ENCODE measurements at regions not wholly inside any gene's neighbourhood (a gene's known extent, or its start where the extent isn't known, plus 50 kb on each side); places are given as distances from the start of the nearest gene placed in this dataset.

DNA sequence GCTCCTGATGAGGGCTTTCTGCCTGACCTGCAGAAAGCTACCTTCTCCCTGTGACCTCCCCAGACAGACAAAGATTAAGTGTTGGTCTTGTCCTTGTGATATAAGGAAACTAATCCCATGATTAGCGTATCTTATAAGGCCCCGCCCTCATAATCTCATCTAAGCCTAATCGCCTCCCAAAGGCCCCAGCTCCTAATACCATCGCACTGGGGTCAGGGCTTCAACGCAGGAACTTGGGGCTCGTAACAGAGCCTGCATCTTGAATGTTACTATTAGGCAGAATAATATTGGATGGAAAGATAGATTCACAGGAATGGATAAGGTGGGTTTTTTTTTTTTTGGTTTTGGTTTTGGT, 78.9 kb downstream of the C16orf95 start:
- H2BK5ac ChIP-seq (ENCODE audit: low read length), result no peak overlapping the region
- H3K36me3 ChIP-seq (replicated peaks in 1 of 2; ENCODE audit: control insufficient read depth in 2 of 2, insufficient read depth in 2 of 2, low read length in 2 of 2), result no peaks in the 10 kb centered on the region
- H3K18ac ChIP-seq (ENCODE audit: low read length), result no peak overlapping the region
- H2BK120ac ChIP-seq (ENCODE audit: low read depth, low read length), result no peak overlapping the region
- H3K79me1 ChIP-seq (ENCODE audit: low read depth, low read length), result no peaks in the 10 kb centered on the region
- H4K91ac ChIP-seq (ENCODE audit: low read depth, low read length, poor library complexity), result no peak overlapping the region
- peaks cover 8 to 17% of the 10 kb centered on the region in 2 donors for H3K4me1 ChIP-seq (ENCODE audit: control insufficient read depth in 2 of 2, insufficient read depth in 1 of 2, low read depth in 1 of 2, low read length in 2 of 2)
- no peak overlapping the region for H4K8ac ChIP-seq (ENCODE audit: low read depth, low read length)
- no peak overlapping the region for H3K4ac ChIP-seq (ENCODE audit: low read length)
- no peak overlapping the region for H2BK15ac ChIP-seq (ENCODE audit: low read length)
- no peak overlapping the region for H2AFZ ChIP-seq (ENCODE audit: low read length)
- H3K27me3 ChIP-seq (ENCODE audit: control insufficient read depth in 3 of 3, insufficient read depth in 3 of 3, low read depth in 1 of 3, low read length in 3 of 3), result no peaks in the 10 kb centered on the region
- no peak overlapping the region for H3K23ac ChIP-seq (ENCODE audit: low read depth, low read length, poor library complexity)
- no peak overlapping the region for H3K4me2 ChIP-seq (ENCODE audit: insufficient read depth, low read length, poor library complexity, severe bottlenecking)
- H3K9me3 ChIP-seq (replicated peaks in 1 of 2; ENCODE audit: control insufficient read depth in 2 of 2, insufficient read depth in 1 of 2, low read depth in 1 of 2, low read length in 2 of 2), result no peaks in the 10 kb centered on the region
- H3K27ac ChIP-seq (replicated peaks; ENCODE audit: low read length), result no peak overlapping the region
- WGBS, 2 donors (ENCODE audit: extremely low coverage in 2 of 2, insufficient read length in 2 of 2, insufficient replicate concordance in 1 of 2), result no CpG with 5 or more reads among the region's 6 CpGs
- no peak overlapping the region for H3K4me3 ChIP-seq (ENCODE audit: low read length in 2 of 2)
- no peak overlapping the region for H2BK12ac ChIP-seq (ENCODE audit: low read length)
- H2AK5ac ChIP-seq (ENCODE audit: low read depth, low read length), result no peak overlapping the region
- DNase-seq (ENCODE audit: low spot score), result no peak
- no peak overlapping the region for H3K9ac ChIP-seq (ENCODE audit: low read depth, low read length, poor library complexity)
- no peak overlapping the region for H3K14ac ChIP-seq (ENCODE audit: low read length)

DNA sequence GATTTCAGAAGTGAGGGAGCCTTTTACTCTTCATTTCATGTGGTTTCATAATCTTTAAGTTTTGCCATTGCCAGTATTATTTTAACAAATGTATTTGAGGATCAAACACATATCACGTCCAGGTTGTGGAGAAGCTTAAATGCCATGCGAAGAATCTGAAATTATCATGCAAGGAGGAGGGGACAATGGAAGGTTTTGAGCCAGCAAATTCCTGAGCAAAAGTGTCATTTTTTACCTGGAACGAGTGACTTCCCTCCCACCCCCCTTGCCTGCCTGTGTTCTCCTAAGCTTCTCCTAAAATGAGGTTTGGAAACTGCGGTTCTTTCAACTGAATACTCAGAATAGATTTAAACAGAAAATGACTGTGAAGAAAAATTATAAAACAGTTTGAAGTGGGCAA, 77.6 kb downstream of the C16orf95 start:
- no peaks in the 10 kb centered on the region for H3K27me3 ChIP-seq (ENCODE audit: control insufficient read depth in 3 of 3, insufficient read depth in 3 of 3, low read depth in 1 of 3, low read length in 3 of 3)
- no peak overlapping the region for H2BK120ac ChIP-seq (ENCODE audit: low read depth, low read length)
- no peak overlapping the region for H3K23ac ChIP-seq (ENCODE audit: low read depth, low read length, poor library complexity)
- no peak overlapping the region for H3K4me2 ChIP-seq (ENCODE audit: insufficient read depth, low read length, poor library complexity, severe bottlenecking)
- no peak overlapping the region for H3K27ac ChIP-seq (replicated peaks; ENCODE audit: low read length)
- no peak overlapping the region for H4K91ac ChIP-seq (ENCODE audit: low read depth, low read length, poor library complexity)
- H4K8ac ChIP-seq (ENCODE audit: low read depth, low read length), result no peak overlapping the region
- no peak overlapping the region for H2BK5ac ChIP-seq (ENCODE audit: low read length)
- no peaks in the 10 kb centered on the region for H3K79me1 ChIP-seq (ENCODE audit: low read depth, low read length)
- no peaks in the 10 kb centered on the region for H3K36me3 ChIP-seq (replicated peaks in 1 of 2; ENCODE audit: control insufficient read depth in 2 of 2, insufficient read depth in 2 of 2, low read length in 2 of 2)
- no peak overlapping the region for H3K4me3 ChIP-seq (ENCODE audit: low read length in 2 of 2)
- no peak overlapping the region for H2AK5ac ChIP-seq (ENCODE audit: low read depth, low read length)
- H2AFZ ChIP-seq (ENCODE audit: low read length), result no peak overlapping the region
- DNase-seq (ENCODE audit: low spot score), result no peak
- H3K4me1 ChIP-seq (ENCODE audit: control insufficient read depth in 2 of 2, insufficient read depth in 1 of 2, low read depth in 1 of 2, low read length in 2 of 2), result peaks cover 9 to 21% of the 10 kb centered on the region in 2 donors
- no peak overlapping the region for H2BK12ac ChIP-seq (ENCODE audit: low read length)
- H3K18ac ChIP-seq (ENCODE audit: low read length), result no peak overlapping the region
- H2BK15ac ChIP-seq (ENCODE audit: low read length), result no peak overlapping the region
- no peak overlapping the region for H3K4ac ChIP-seq (ENCODE audit: low read length)
- no CpG with 5 or more reads among the region's 4 CpGs for WGBS, 2 donors (ENCODE audit: extremely low coverage in 2 of 2, insufficient read length in 2 of 2, insufficient replicate concordance in 1 of 2)
- no peak overlapping the region for H3K14ac ChIP-seq (ENCODE audit: low read length)
- no peak overlapping the region for H3K9ac ChIP-seq (ENCODE audit: low read depth, low read length, poor library complexity)
- H3K9me3 ChIP-seq (replicated peaks in 1 of 2; ENCODE audit: control insufficient read depth in 2 of 2, insufficient read depth in 1 of 2, low read depth in 1 of 2, low read length in 2 of 2), result no peaks in the 10 kb centered on the region

DNA sequence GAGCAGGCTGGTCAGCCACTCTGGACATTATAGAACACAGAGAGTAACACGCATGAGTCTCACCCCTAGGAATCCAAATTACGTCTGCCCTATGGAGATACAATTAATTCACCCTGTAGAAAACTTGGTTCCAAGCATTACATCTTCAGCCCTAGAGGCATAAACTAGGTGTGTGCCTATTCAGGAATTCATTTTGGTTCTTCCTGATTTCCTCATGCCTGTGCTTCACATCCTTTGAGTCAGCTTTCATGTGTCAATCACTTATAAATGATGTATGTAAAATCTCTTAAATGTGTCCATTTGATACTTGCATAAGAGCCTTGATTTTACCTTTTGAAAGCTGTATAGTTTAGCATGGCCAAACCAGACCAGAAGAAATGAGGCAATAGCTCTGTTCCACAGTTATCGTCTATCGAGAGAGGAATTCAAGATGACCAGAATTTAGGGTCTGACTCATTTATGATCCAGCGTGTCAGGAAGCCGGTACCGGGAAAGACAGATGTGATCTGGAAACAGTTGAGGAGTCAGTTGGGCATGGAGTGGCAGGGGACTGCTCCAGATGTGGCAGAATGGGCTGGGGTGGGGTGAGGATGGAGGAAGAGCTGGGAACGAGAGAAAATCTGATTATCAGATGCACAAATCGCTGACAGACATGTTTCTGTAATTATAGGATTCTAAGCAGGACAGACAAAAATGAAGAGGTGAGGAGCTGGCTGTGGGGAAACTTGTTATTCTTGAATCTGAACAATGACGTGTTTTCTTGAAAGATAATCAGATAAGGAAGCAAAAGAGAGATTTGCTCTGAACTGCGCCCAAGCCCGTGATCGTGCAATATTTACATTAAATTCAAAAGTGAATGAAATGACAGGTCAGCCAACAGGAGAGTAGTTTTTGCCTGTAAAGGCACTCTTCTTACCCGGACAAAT, 76.7 kb downstream of the C16orf95 start:
- no peak for DNase-seq (ENCODE audit: low spot score)
- no peak overlapping the region for H4K8ac ChIP-seq (ENCODE audit: low read depth, low read length)
- H3K4me1 ChIP-seq (ENCODE audit: control insufficient read depth in 2 of 2, insufficient read depth in 1 of 2, low read depth in 1 of 2, low read length in 2 of 2), result peaks cover 12 to 24% of the 10 kb centered on the region in 2 donors
- H3K14ac ChIP-seq (ENCODE audit: low read length), result no peak overlapping the region
- no peak overlapping the region for H3K23ac ChIP-seq (ENCODE audit: low read depth, low read length, poor library complexity)
- no peaks in the 10 kb centered on the region for H3K36me3 ChIP-seq (replicated peaks in 1 of 2; ENCODE audit: control insufficient read depth in 2 of 2, insufficient read depth in 2 of 2, low read length in 2 of 2)
- H3K4ac ChIP-seq (ENCODE audit: low read length), result no peak overlapping the region
- no peak overlapping the region for H2AK5ac ChIP-seq (ENCODE audit: low read depth, low read length)
- H2BK12ac ChIP-seq (ENCODE audit: low read length), result no peak overlapping the region
- H2AFZ ChIP-seq (ENCODE audit: low read length), result no peak overlapping the region
- H3K4me3 ChIP-seq (ENCODE audit: low read length in 2 of 2), result no peak overlapping the region
- WGBS, 2 donors (ENCODE audit: extremely low coverage in 2 of 2, insufficient read length in 2 of 2, insufficient replicate concordance in 1 of 2), result no CpG with 5 or more reads among the region's 14 CpGs
- no peaks in the 10 kb centered on the region for H3K79me1 ChIP-seq (ENCODE audit: low read depth, low read length)
- H3K9me3 ChIP-seq (replicated peaks in 1 of 2; ENCODE audit: control insufficient read depth in 2 of 2, insufficient read depth in 1 of 2, low read depth in 1 of 2, low read length in 2 of 2), result no peaks in the 10 kb centered on the region
- H3K9ac ChIP-seq (ENCODE audit: low read depth, low read length, poor library complexity), result no peak overlapping the region
- H3K4me2 ChIP-seq (ENCODE audit: insufficient read depth, low read length, poor library complexity, severe bottlenecking), result no peak overlapping the region
- no peak overlapping the region for H3K18ac ChIP-seq (ENCODE audit: low read length)
- no peak overlapping the region for H2BK15ac ChIP-seq (ENCODE audit: low read length)
- H4K91ac ChIP-seq (ENCODE audit: low read depth, low read length, poor library complexity), result no peak overlapping the region
- H3K27ac ChIP-seq (replicated peaks; ENCODE audit: low read length), result no peak overlapping the region
- no peak overlapping the region for H2BK120ac ChIP-seq (ENCODE audit: low read depth, low read length)
- H2BK5ac ChIP-seq (ENCODE audit: low read length), result no peak overlapping the region
- no peaks in the 10 kb centered on the region for H3K27me3 ChIP-seq (ENCODE audit: control insufficient read depth in 3 of 3, insufficient read depth in 3 of 3, low read depth in 1 of 3, low read length in 3 of 3)

DNA sequence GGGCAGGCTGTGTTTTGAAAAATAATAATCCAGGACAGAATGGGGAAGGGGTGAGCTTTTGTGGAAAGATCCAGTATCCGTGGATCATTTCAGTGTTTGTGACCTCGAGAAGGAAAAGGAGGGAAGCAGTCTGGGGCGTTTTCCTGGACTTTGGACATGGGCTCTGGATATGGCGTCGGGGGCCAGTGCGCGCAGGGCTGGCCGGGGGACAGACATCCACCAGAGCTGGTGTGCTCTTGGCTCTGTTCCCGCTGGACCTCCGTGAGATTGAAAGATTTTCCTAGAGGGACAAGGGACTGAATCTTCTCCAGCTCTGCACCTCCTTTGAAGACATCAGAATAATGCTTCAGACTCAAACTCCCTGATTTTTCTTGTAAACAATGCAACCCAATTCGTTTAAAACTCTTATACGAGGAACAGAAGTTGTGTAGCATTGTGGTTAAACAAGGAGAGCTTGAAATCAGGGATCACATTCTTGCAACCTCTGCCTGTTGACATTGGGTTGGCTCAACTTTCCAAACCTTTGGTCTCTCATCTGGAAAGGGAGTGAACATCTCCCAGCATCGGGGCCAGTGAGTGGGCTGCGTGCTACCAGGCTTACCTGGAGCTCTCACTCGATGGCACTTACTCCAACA, 75.9 kb downstream of the C16orf95 start:
- Histone ChIP-seq H3K27me3 (ENCODE audit: control insufficient read depth in 3 of 3, insufficient read depth in 3 of 3, low read depth in 1 of 3, low read length in 3 of 3) (no peaks in the 10 kb centered on the region), H4K91ac (ENCODE audit: low read depth, low read length, poor library complexity) (no peak overlapping the region), H3K4ac (ENCODE audit: low read length) (no peak overlapping the region), H3K23ac (ENCODE audit: low read depth, low read length, poor library complexity) (no peak overlapping the region), H2BK5ac (ENCODE audit: low read length) (no peak overlapping the region), H3K14ac (ENCODE audit: low read length) (no peak overlapping the region), H2AK5ac (ENCODE audit: low read depth, low read length) (no peak overlapping the region), H3K4me2 (ENCODE audit: insufficient read depth, low read length, poor library complexity, severe bottlenecking) (no peak overlapping the region), H3K27ac (replicated peaks; ENCODE audit: low read length) (no peak overlapping the region), H3K79me1 (ENCODE audit: low read depth, low read length) (no peaks in the 10 kb centered on the region), H2BK12ac (ENCODE audit: low read length) (no peak overlapping the region), H2AFZ (ENCODE audit: low read length) (no peak overlapping the region), H3K4me1 (ENCODE audit: control insufficient read depth in 2 of 2, insufficient read depth in 1 of 2, low read depth in 1 of 2, low read length in 2 of 2) (peaks cover 13 to 25% of the 10 kb centered on the region in 2 donors), H3K18ac (ENCODE audit: low read length) (no peak overlapping the region), H2BK15ac (ENCODE audit: low read length) (no peak overlapping the region), H2BK120ac (ENCODE audit: low read depth, low read length) (no peak overlapping the region), H3K9ac (ENCODE audit: low read depth, low read length, poor library complexity) (no peak overlapping the region), H3K4me3 (ENCODE audit: low read length in 2 of 2) (no peak overlapping the region), H3K9me3 (replicated peaks in 1 of 2; ENCODE audit: control insufficient read depth in 2 of 2, insufficient read depth in 1 of 2, low read depth in 1 of 2, low read length in 2 of 2) (no peaks in the 10 kb centered on the region), H4K8ac (ENCODE audit: low read depth, low read length) (no peak overlapping the region), H3K36me3 (replicated peaks in 1 of 2; ENCODE audit: control insufficient read depth in 2 of 2, insufficient read depth in 2 of 2, low read length in 2 of 2) (no peaks in the 10 kb centered on the region)
- DNase-seq (ENCODE audit: low spot score), result no peak
- WGBS, 2 donors (ENCODE audit: extremely low coverage in 2 of 2, insufficient read length in 2 of 2, insufficient replicate concordance in 1 of 2), result no CpG with 5 or more reads among the region's 15 CpGs
